GM12878 (cell line): ENCODE measurements at regions not wholly inside any gene's neighbourhood (a gene's known extent, or its start where the extent isn't known, plus 50 kb on each side); places are given as distances from the start of the nearest gene placed in this dataset.

Source experiments
- ATAC-seq: fragments of 200-7000 bp; cut with Tn5 transposase; 3 replicates; pipeline ENCODE4 v1.9.1; 2020; ENCODE audit warnings: mild to moderate bottlenecking, moderate library complexity
- BruUV-seq: library from RNA; stranded (reverse); fragments of 400-500 nt; replicated peaks from 2 replicates; lab custom pipeline; 2021; lab: Mats Ljungman, UMichigan
- CTCF ChIA-PET: fragments of 300-600 bp; sonication (Branson Sonifier 250); formaldehyde crosslinking; extraction: SDS; loops from one replicate; lab custom pipeline; 2021; ENCODE audit warnings: inconsistent platforms; lab: Yijun Ruan, JAX
- POLR2A ChIA-PET: fragments of 350-600 bp; formaldehyde crosslinking; extraction: SDS; loops from one replicate; lab custom pipeline; 2021; ENCODE audit warnings: inconsistent platforms; lab: Charles Lee
- RAD21 ChIA-PET: fragments of 300-600 bp; sonication (Branson Sonifier 250); formaldehyde crosslinking; loops from one replicate; lab custom pipeline; 2023; ENCODE audit warnings: antibody characterized with exemption; ENCODE audit not compliant: unreplicated experiment; lab: Charles Lee
- SMC1A ChIA-PET: fragments of 300-600 bp; sonication (Branson Sonifier 250); formaldehyde crosslinking; loops from one replicate; lab custom pipeline; 2023; ENCODE audit not compliant: unreplicated experiment, uncharacterized antibody; lab: Charles Lee
- DNase-seq: peaks from one replicate; pipeline ENCODE4 v3.0.0-alpha.2; 2011; ENCODE audit warnings: low read depth, low spot score
- FAIRE-seq: peaks from 3 replicates; lab custom pipeline; 2011; peaks lifted over from hg19 to GRCh38; lab: Jason Lieb, UNC
- H2AFZ ChIP-seq: 2 replicates; pipeline ENCODE4 v1.6.0; 2011; ENCODE audit warnings: low read depth, low read length, control low read depth; ENCODE audit not compliant: control insufficient read depth
- H3K27ac ChIP-seq: 2 replicates; pipeline ENCODE4 v1.5.1; 2011; ENCODE audit warnings: control low read depth; ENCODE audit not compliant: control insufficient read depth, insufficient read depth
- H3K27me3 ChIP-seq, 2 experiments: replicated peaks in 1 of 2; 2 replicates each; pipeline versions ENCODE4 v1.6.0 to v1.6.1; 2011; ENCODE audit warnings: low read length in 1 of 2; ENCODE audit not compliant: control insufficient read depth in 2 of 2, insufficient read depth in 2 of 2
- H3K36me3 ChIP-seq, 2 experiments: 2 replicates each; pipeline ENCODE4 v1.5.1; 2011; ENCODE audit warnings: low read length in 1 of 2; ENCODE audit not compliant: control insufficient read depth in 2 of 2, insufficient read depth in 2 of 2
- H3K4me1 ChIP-seq: 2 replicates; pipeline ENCODE4 v1.6.1; 2011; ENCODE audit warnings: mild to moderate bottlenecking, low read length, moderate library complexity, mixed read lengths; ENCODE audit not compliant: control insufficient read depth, insufficient read depth
- H3K4me2 ChIP-seq: 2 replicates; pipeline ENCODE4 v1.6.0; 2011; ENCODE audit warnings: control low read depth; ENCODE audit not compliant: control insufficient read depth, insufficient read depth
- H3K4me3 ChIP-seq: fragments of 200-600 bp; sonication (generic); 2 replicates; pipeline ENCODE4 v1.5.1; 2016
- H3K79me2 ChIP-seq: 2 replicates; pipeline ENCODE4 v1.6.0; 2011; ENCODE audit warnings: low read length; ENCODE audit not compliant: control insufficient read depth, insufficient read depth
- H3K9ac ChIP-seq: 2 replicates; pipeline ENCODE4 v1.8.0; 2011; ENCODE audit warnings: low read length, control low read depth, mixed read lengths; ENCODE audit not compliant: control insufficient read depth, insufficient read depth
- H3K9me3 ChIP-seq: replicated peaks from 3 replicates; pipeline ENCODE4 v1.5.1; 2011; ENCODE audit warnings: mild to moderate bottlenecking, low read length; ENCODE audit not compliant: control insufficient read depth, insufficient read depth
- H4K20me1 ChIP-seq: 2 replicates; pipeline ENCODE4 v1.6.0; 2011; ENCODE audit not compliant: control insufficient read depth, insufficient read depth
- HCFC1 ChIP-seq: fragments of 150-350 bp; IDR thresholded peaks from 2 replicates; pipeline ENCODE4 v1.6.1; 2014; ENCODE audit warnings: low read length
- IRF5 ChIP-seq: fragments of 450-650 bp; IDR thresholded peaks from 2 replicates; pipeline ENCODE4 v1.6.1; 2017; ENCODE audit warnings: borderline replicate concordance
- NFYA ChIP-seq: IDR thresholded peaks from 2 replicates; pipeline ENCODE4 v1.6.1; 2011; ENCODE audit warnings: low read depth, mild to moderate bottlenecking, low read length, improper control_type of control experiment, borderline replicate concordance
- PAX5 ChIP-seq: IDR thresholded peaks from 2 replicates; pipeline ENCODE4 v1.6.1; 2011; ENCODE audit warnings: low read depth, low read length, borderline replicate concordance
- PKNOX1 ChIP-seq: fragments of 450-650 bp; IDR thresholded peaks from 2 replicates; pipeline ENCODE4 v1.6.1; 2016; ENCODE audit warnings: mild to moderate bottlenecking
- POLR2A ChIP-seq: IDR thresholded peaks from 2 replicates; pipeline ENCODE4 v1.6.1; 2011; ENCODE audit warnings: low read depth, mild to moderate bottlenecking, low read length
- SMAD1 ChIP-seq: fragments of 450-650 bp; IDR thresholded peaks from 2 replicates; pipeline ENCODE4 v1.6.1; 2018; ENCODE audit warnings: mild to moderate bottlenecking, low read depth; ENCODE audit not compliant: partially characterized antibody
- WGBS: methylation state at CpG from one replicate; pipeline ENCODE4 v1.1.6; 2016; ENCODE audit warnings: low lambda C conversion rate; ENCODE audit not compliant: insufficient replicate concordance, insufficient coverage; ENCODE audit errors: missing lambda C conversion rate; 5-methylcytosine and 5-hydroxymethylcytosine counted together
- in situ Hi-C: fragments of 300-500 bp; cut with MboI; formaldehyde crosslinking; loops from 9 replicates; pipeline ENCODE4 v1.14.3; 2018; ENCODE audit warnings: mixed read lengths
- intact Hi-C: fragments of 100-400 bp; cut with micrococcal nuclease; formaldehyde crosslinking; loops from one replicate; pipeline ENCODE4 v1.14.2; 2022; ENCODE audit not compliant: unreplicated experiment

GRCh38 chr3:166071831-166072230 lies 234.6 kb upstream of the BCHE start:
- Histone ChIP-seq H3K4me2 (no peak overlapping the region), H3K9me3 (no peaks in the 10 kb centered on the region), H3K9ac (no peak overlapping the region), H3K79me2 (no peaks in the 10 kb centered on the region), H3K4me1 (no peaks in the 10 kb centered on the region), H3K4me3 (no peak overlapping the region), H2AFZ (no peak overlapping the region), H3K27ac (no peak overlapping the region), H3K36me3 (no peaks in the 10 kb centered on the region), H4K20me1 (no peaks in the 10 kb centered on the region), H3K27me3 (no peaks in the 10 kb centered on the region)
- no peak for ATAC-seq
- ChIA-PET POLR2A (no interaction called here), CTCF (interaction anchor here (0.9 kb wide), 1 partner anchor 12 kb away, joined by 4 read pairs; no protein-coding TSS in a partner anchor), RAD21 (no interaction called here), SMC1A (no interaction called here)
- BruUV-seq, result no TSS peak
- intact Hi-C loops, result no loop called here
- in situ Hi-C loops, result no loop called here
- DNase-seq, result no peak
- FAIRE-seq, result no peak
- no peak for TF ChIP-seq NFYA

- Histone ChIP-seq H2AFZ (no peak overlapping the region), H3K4me2 (no peak overlapping the region), H3K4me3 (no peak overlapping the region), H3K4me1 (no peaks in the 10 kb centered on the region), H3K9ac (no peak overlapping the region), H3K79me2 (no peaks in the 10 kb centered on the region), H3K9me3 (no peaks in the 10 kb centered on the region), H3K27me3 (no peaks in the 10 kb centered on the region), H3K27ac (no peak overlapping the region), H4K20me1 (no peaks in the 10 kb centered on the region), H3K36me3 (no peaks in the 10 kb centered on the region)
- FAIRE-seq (no peak), DNase-seq (no peak), ATAC-seq (no peak)
- ChIA-PET CTCF (interaction anchor here (0.8 kb wide), 1 partner anchor 10 kb away, joined by 3 read pairs; no protein-coding TSS in a partner anchor), SMC1A (no interaction called here), POLR2A (no interaction called here), RAD21 (no interaction called here)
- no peak for TF ChIP-seq SMAD1
- TF ChIP-seq POLR2A, result no peak
- no peak for TF ChIP-seq PAX5
- TF ChIP-seq PKNOX1, result no peak
- TF ChIP-seq IRF5, result no peak
- no peak for TF ChIP-seq HCFC1
- intact Hi-C loops (no loop called here), in situ Hi-C loops (no loop called here)
- 66% methylated on average over 4 of the region's 4 CpGs for WGBS
- no TSS peak for BruUV-seq
Measured at GRCh38 chr3:166064476-166064875, 227.3 kb upstream of the BCHE start.
